ENCODE measurements at regions not wholly inside any gene's neighbourhood (a gene's known extent, or its start where the extent isn't known, plus 50 kb on each side); places are given as distances from the start of the nearest gene placed in this dataset.

- H3K27me3 ChIP-seq (replicated peaks; ENCODE audit: insufficient read depth, low read length), result no peaks in the 10 kb centered on the region
- H3F3A ChIP-seq (ENCODE audit: insufficient read depth, low read length), result no peaks in the 10 kb centered on the region
- H3K36me3 ChIP-seq (replicated peaks; ENCODE audit: insufficient read depth, low read length), result no peaks in the 10 kb centered on the region
- H2AFZ ChIP-seq (ENCODE audit: low read length), result no peak overlapping the region
- H3K4me2 ChIP-seq (ENCODE audit: low read depth, low read length), result no peak overlapping the region
- no peaks in the 10 kb centered on the region for H3K9me3 ChIP-seq (replicated peaks; ENCODE audit: insufficient read depth, low read length)
- no peaks in the 10 kb centered on the region for H3K4me1 ChIP-seq (ENCODE audit: low read length)
- H3K9me2 ChIP-seq (replicated peaks; ENCODE audit: insufficient read depth, low read length), result no peaks in the 10 kb centered on the region
- no peaks in the 10 kb centered on the region for H3K79me2 ChIP-seq (ENCODE audit: low read length)
- H3K9ac ChIP-seq (ENCODE audit: low read length), result no peak overlapping the region
- TF ChIP-seq CTCF (IDR thresholded peaks at IDR 0.05; ENCODE audit: low read length) (no peak), EZH2 (optimal IDR thresholded peaks at IDR 0.05; ENCODE audit: low read depth, low read length) (no peak), EZH2phosphoT487 (IDR thresholded peaks at IDR 0.05; ENCODE audit: low read length) (no peak)
- no peak overlapping the region for H3K4me3 ChIP-seq (ENCODE audit: low read length)
- H3K27ac ChIP-seq (ENCODE audit: low read length), result no peak overlapping the region
- no peaks in the 10 kb centered on the region for H4K20me1 ChIP-seq (ENCODE audit: insufficient read depth, low read length)
- no peak for DNase-seq
Observed at GRCh38 chr4:164009435-164009834, 514.9 kb downstream of the TMA16 start.

GRCh38 chr4:164011791-164012190 lies 517.3 kb downstream of the TMA16 start:
- Histone ChIP-seq H3K4me1 (ENCODE audit: low read length) (no peaks in the 10 kb centered on the region), H3K9me2 (replicated peaks; ENCODE audit: insufficient read depth, low read length) (no peaks in the 10 kb centered on the region), H3F3A (ENCODE audit: insufficient read depth, low read length) (no peaks in the 10 kb centered on the region), H3K79me2 (ENCODE audit: low read length) (no peaks in the 10 kb centered on the region), H4K20me1 (ENCODE audit: insufficient read depth, low read length) (no peaks in the 10 kb centered on the region), H3K27me3 (replicated peaks; ENCODE audit: insufficient read depth, low read length) (no peaks in the 10 kb centered on the region), H3K27ac (ENCODE audit: low read length) (no peak overlapping the region), H3K9me3 (replicated peaks; ENCODE audit: insufficient read depth, low read length) (no peaks in the 10 kb centered on the region), H3K9ac (ENCODE audit: low read length) (no peak overlapping the region), H3K36me3 (replicated peaks; ENCODE audit: insufficient read depth, low read length) (no peaks in the 10 kb centered on the region), H2AFZ (ENCODE audit: low read length) (no peak overlapping the region), H3K4me3 (ENCODE audit: low read length) (no peak overlapping the region), H3K4me2 (ENCODE audit: low read depth, low read length) (no peak overlapping the region)
- no peak for TF ChIP-seq EZH2 (optimal IDR thresholded peaks at IDR 0.05; ENCODE audit: low read depth, low read length)
- no peak for DNase-seq

DNA sequence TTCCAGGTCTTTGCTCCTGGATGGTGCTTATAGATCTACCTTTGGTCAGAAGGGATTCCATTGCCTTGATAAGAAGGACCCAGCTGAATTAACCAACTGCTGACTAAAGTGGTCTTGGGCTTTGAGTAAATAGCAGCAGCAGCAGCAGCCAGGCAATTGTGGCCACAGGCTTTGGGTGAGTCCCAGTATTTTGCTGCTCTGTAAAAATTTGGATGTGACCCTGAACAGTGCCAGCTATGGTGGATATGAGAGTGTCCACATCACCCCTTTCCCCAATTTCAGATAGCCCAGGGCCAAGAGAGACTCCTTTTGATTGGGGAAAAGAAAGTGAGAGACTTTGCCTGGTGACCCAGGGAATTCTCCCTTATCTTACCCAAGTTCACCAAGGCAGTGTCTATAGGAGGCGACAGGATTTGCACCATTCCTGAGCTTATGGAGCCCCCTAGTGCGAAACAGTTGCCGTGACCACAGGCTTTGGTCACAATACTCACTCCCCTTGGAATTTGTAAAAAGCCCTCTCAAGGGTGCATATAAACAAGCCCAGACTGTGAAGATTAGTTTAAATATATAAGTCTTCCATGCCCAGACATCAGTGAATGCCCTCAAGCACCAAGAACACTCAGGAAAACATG lies 518.0 kb downstream of the TMA16 start:
- Histone ChIP-seq H3K27ac (ENCODE audit: low read length) (no peak overlapping the region), H3K4me2 (ENCODE audit: low read depth, low read length) (no peak overlapping the region), H4K20me1 (ENCODE audit: insufficient read depth, low read length) (no peaks in the 10 kb centered on the region), H2AFZ (ENCODE audit: low read length) (no peak overlapping the region), H3K9me3 (replicated peaks; ENCODE audit: insufficient read depth, low read length) (no peaks in the 10 kb centered on the region), H3K9ac (ENCODE audit: low read length) (no peak overlapping the region), H3K9me2 (replicated peaks; ENCODE audit: insufficient read depth, low read length) (no peaks in the 10 kb centered on the region), H3K79me2 (ENCODE audit: low read length) (no peaks in the 10 kb centered on the region), H3F3A (ENCODE audit: insufficient read depth, low read length) (no peaks in the 10 kb centered on the region), H3K27me3 (replicated peaks; ENCODE audit: insufficient read depth, low read length) (no peaks in the 10 kb centered on the region), H3K4me1 (ENCODE audit: low read length) (no peaks in the 10 kb centered on the region), H3K4me3 (ENCODE audit: low read length) (no peak overlapping the region), H3K36me3 (replicated peaks; ENCODE audit: insufficient read depth, low read length) (no peaks in the 10 kb centered on the region)
- TF ChIP-seq EZH2 (optimal IDR thresholded peaks at IDR 0.05; ENCODE audit: low read depth, low read length) (no peak), CTCF (IDR thresholded peaks at IDR 0.05; ENCODE audit: low read length) (peak; percentile 51)
- peak; percentile 33 for DNase-seq

GRCh38 chr4:164021947-164022346 lies 527.5 kb downstream of the TMA16 start:
- Histone ChIP-seq H3K9me2 (replicated peaks; ENCODE audit: insufficient read depth, low read length) (no peaks in the 10 kb centered on the region), H3K36me3 (replicated peaks; ENCODE audit: insufficient read depth, low read length) (no peaks in the 10 kb centered on the region)

More at GRCh38 chr4:164021947-164022346, 527.5 kb downstream of the TMA16 start:
- Histone ChIP-seq H3K4me2 (ENCODE audit: low read depth, low read length) (no peak overlapping the region), H3K4me3 (ENCODE audit: low read length) (no peak overlapping the region), H3F3A (ENCODE audit: insufficient read depth, low read length) (no peaks in the 10 kb centered on the region), H3K27ac (ENCODE audit: low read length) (no peak overlapping the region), H4K20me1 (ENCODE audit: insufficient read depth, low read length) (no peaks in the 10 kb centered on the region), H3K27me3 (replicated peaks; ENCODE audit: insufficient read depth, low read length) (no peaks in the 10 kb centered on the region), H3K9ac (ENCODE audit: low read length) (no peak overlapping the region), H2AFZ (ENCODE audit: low read length) (no peak overlapping the region), H3K9me3 (replicated peaks; ENCODE audit: insufficient read depth, low read length) (no peaks in the 10 kb centered on the region), H3K79me2 (ENCODE audit: low read length) (no peaks in the 10 kb centered on the region), H3K4me1 (ENCODE audit: low read length) (no peaks in the 10 kb centered on the region)
- DNase-seq, result no peak
- TF ChIP-seq CTCF (IDR thresholded peaks at IDR 0.05; ENCODE audit: low read length) (no peak), EZH2phosphoT487 (IDR thresholded peaks at IDR 0.05; ENCODE audit: low read length) (no peak), EZH2 (optimal IDR thresholded peaks at IDR 0.05; ENCODE audit: low read depth, low read length) (no peak)
